ENCODE measurements at regions not wholly inside any gene's neighbourhood (a gene's known extent, or its start where the extent isn't known, plus 50 kb on each side); places are given as distances from the start of the nearest gene placed in this dataset.

GRCh38 chr13:44812818-44813217, 176.5 kb downstream of the NUFIP1 start:
- no peak for TF ChIP-seq CTCF (IDR thresholded peaks at IDR 0.05 in 4 of 5, conservative IDR thresholded peaks at IDR 0.05 in 1 of 5)
- TF ChIP-seq POLR2A (IDR thresholded peaks at IDR 0.05) = no peak
